MCF 10A (cell line): ENCODE measurements at regions not wholly inside any gene's neighbourhood (a gene's known extent, or its start where the extent isn't known, plus 50 kb on each side); places are given as distances from the start of the nearest gene placed in this dataset.

Experiments
- BruUV-seq: library from RNA; stranded (reverse); fragments of 400-500 nt; replicated peaks from 2 replicates; lab custom pipeline; 2021; lab: Mats Ljungman, UMichigan
- CTCF ChIA-PET: fragments of 300-600 bp; sonication (Branson Sonifier 250); formaldehyde crosslinking; extraction: SDS; loops from one replicate; lab custom pipeline; 2021; ENCODE audit warnings: antibody characterized with exemption, inconsistent platforms; lab: Yijun Ruan, JAX
- POLR2A ChIA-PET: fragments of 300-600, 350-650 bp; sonication (Branson Sonifier 250); formaldehyde crosslinking; extraction: SDS; loops from one replicate; lab custom pipeline; 2020; ENCODE audit warnings: antibody characterized with exemption, inconsistent platforms; lab: Yijun Ruan, JAX
- DNase-seq: peaks from one replicate; pipeline ENCODE4 v3.0.0-alpha.2; 2018; ENCODE audit not compliant: unreplicated experiment
- H3K27ac Mint-ChIP-seq: one replicate; pipeline ENCODE4 v1.8.0; 2022; ENCODE audit warnings: mild to moderate bottlenecking, low read depth, mixed read lengths; ENCODE audit not compliant: unreplicated experiment
- H3K27me3 Mint-ChIP-seq: one replicate; pipeline ENCODE4 v1.8.0; 2022; ENCODE audit warnings: mixed read lengths; ENCODE audit not compliant: insufficient read depth, unreplicated experiment
- H3K36me3 Mint-ChIP-seq: one replicate; pipeline ENCODE4 v1.8.0; 2022; ENCODE audit warnings: mild to moderate bottlenecking, moderate library complexity, mixed read lengths; ENCODE audit not compliant: insufficient read depth, unreplicated experiment
- H3K4me1 Mint-ChIP-seq: one replicate; pipeline ENCODE4 v1.8.0; 2022; ENCODE audit warnings: mixed read lengths; ENCODE audit not compliant: insufficient read depth, unreplicated experiment
- H3K4me3 Mint-ChIP-seq: one replicate; pipeline ENCODE4 v1.8.0; 2022; ENCODE audit warnings: mild to moderate bottlenecking, moderate library complexity, mixed read lengths; ENCODE audit not compliant: unreplicated experiment
- H3K9me3 Mint-ChIP-seq: one replicate; pipeline ENCODE4 v1.8.0; 2022; ENCODE audit warnings: mixed read lengths; ENCODE audit not compliant: unreplicated experiment
- intact Hi-C: fragments of 100-400 bp; cut with micrococcal nuclease; formaldehyde crosslinking; loops from 2 replicates; pipeline ENCODE4 v1.14.1; 2022
- TF ChIP-seq, protein P1 (sequence below): fragments of 200-600 bp; IDR thresholded peaks from one replicate; pipeline ENCODE4 v1.8.0; 2022; ENCODE audit warnings: antibody characterized with exemption, mild to moderate bottlenecking; ENCODE audit not compliant: unreplicated experiment

DNA sequence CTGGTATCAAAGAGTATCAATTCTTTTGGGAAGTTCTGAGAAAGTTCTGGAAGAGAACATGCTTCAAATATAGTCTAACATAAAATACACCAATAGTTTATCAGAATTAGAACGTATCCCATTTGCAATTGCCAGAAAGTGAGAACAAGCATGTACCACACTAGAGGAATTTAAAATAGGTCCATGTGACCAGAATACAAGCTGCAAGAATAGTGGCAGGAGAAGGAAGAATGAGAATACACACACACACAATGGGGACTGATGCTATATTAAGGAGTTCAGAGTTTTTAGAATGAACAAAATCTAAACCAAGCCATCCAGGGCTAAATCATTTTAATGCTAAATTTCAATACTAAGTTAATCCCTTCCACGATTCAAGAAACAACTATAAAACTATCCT lies 99.1 kb upstream of the TMEM168 start:
- ChIA-PET CTCF (interaction anchor here (1.2 to 2.1 kb wide), 2 partner anchors 10 to 20 kb away, joined by 5 to 12 read pairs; no protein-coding TSS in a partner anchor), POLR2A (no interaction called here)
- TF ChIP-seq, protein P1, sequence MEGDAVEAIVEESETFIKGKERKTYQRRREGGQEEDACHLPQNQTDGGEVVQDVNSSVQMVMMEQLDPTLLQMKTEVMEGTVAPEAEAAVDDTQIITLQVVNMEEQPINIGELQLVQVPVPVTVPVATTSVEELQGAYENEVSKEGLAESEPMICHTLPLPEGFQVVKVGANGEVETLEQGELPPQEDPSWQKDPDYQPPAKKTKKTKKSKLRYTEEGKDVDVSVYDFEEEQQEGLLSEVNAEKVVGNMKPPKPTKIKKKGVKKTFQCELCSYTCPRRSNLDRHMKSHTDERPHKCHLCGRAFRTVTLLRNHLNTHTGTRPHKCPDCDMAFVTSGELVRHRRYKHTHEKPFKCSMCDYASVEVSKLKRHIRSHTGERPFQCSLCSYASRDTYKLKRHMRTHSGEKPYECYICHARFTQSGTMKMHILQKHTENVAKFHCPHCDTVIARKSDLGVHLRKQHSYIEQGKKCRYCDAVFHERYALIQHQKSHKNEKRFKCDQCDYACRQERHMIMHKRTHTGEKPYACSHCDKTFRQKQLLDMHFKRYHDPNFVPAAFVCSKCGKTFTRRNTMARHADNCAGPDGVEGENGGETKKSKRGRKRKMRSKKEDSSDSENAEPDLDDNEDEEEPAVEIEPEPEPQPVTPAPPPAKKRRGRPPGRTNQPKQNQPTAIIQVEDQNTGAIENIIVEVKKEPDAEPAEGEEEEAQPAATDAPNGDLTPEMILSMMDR, result no peak
- no TSS peak for BruUV-seq
- Mint-ChIP-seq H3K27ac (no peak overlapping the region), H3K4me3 (no peak overlapping the region), H3K4me1 (no peaks in the 10 kb centered on the region), H3K27me3 (no peaks in the 10 kb centered on the region), H3K9me3 (no peaks in the 10 kb centered on the region), H3K36me3 (peaks cover 14% of the 10 kb centered on the region)
- DNase-seq, result no peak
- intact Hi-C loops, result no loop called here

DNA sequence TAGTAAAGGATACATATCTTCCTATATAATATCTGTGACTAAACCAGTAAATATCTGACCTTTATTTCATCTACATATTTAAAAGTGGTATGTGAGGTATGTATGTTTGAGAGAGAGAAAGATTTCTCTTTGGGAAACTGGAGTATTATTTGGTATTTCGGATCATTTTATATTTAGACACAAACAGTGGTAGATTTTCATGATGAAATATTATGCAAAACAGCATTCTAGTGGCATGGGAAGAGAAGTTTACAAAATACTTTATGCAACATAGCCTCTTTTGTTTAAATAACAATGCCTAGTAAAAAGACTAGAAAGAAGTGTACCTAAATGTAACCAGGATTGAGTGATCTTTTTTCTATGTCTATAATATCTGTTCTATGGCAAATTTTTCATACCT lies 98.6 kb upstream of the TMEM168 start:
- Mint-ChIP-seq H3K27ac (no peak overlapping the region), H3K9me3 (no peaks in the 10 kb centered on the region), H3K27me3 (no peaks in the 10 kb centered on the region), H3K4me3 (no peak overlapping the region), H3K4me1 (no peaks in the 10 kb centered on the region), H3K36me3 (peaks cover 12% of the 10 kb centered on the region)
- DNase-seq, result no peak
- ChIA-PET POLR2A (no interaction called here), CTCF (no interaction called here)
- TF ChIP-seq, protein P1, result no peak
- no TSS peak for BruUV-seq
- intact Hi-C loops, result no loop called here

DNA sequence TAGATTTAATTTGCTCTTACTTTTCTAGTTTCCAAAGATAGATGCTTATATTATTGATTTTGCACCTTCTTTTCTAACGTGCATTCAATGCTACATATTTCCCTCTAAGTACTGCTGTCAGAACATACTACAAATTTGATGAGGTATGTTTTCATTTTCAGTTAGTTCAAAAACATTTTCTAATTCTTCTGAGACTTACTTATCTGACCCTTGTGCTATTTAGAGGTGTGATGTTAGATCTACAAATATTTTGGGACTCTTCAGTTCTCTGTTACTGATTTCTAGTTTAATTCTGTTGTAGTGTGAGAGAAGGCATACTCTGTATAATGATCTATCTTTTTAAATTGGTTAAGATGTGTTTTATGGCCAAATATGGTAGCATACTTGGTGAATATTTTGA lies 97.8 kb upstream of the TMEM168 start:
- Mint-ChIP-seq H3K4me1 (no peaks in the 10 kb centered on the region), H3K36me3 (peaks cover 11% of the 10 kb centered on the region), H3K9me3 (no peaks in the 10 kb centered on the region), H3K27ac (no peak overlapping the region), H3K27me3 (no peaks in the 10 kb centered on the region), H3K4me3 (no peak overlapping the region)
- DNase-seq, result no peak
- CTCF ChIA-PET, result no interaction called here
- TF ChIP-seq, protein P1, result no peak
- BruUV-seq, result no TSS peak
- POLR2A ChIA-PET, result no interaction called here
- intact Hi-C loops, result no loop called here

DNA sequence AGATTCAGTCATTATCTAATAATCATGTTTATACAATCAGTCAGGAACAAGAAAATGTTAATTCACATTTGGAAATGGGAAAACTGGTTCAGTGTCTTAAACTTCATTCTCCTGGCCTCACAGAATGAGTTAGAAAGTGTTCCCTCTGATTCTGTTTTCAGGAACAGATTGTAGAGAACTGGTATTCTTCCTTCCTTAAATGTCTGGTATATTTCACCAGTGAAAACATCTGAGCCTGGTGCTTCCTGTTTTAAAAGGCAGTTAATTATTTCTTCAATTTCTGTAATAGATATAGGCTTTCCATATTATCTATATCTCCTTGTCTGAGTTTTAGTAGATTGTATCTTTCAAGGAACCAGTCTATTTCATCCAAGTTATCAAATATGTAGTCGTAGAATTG lies 97.1 kb upstream of the TMEM168 start:
- H3K27me3 Mint-ChIP-seq, result no peaks in the 10 kb centered on the region
- H3K4me3 Mint-ChIP-seq, result no peak overlapping the region
- no peaks in the 10 kb centered on the region for H3K4me1 Mint-ChIP-seq
- no TSS peak for BruUV-seq
- DNase-seq, result no peak
- POLR2A ChIA-PET, result no interaction called here
- CTCF ChIA-PET, result interaction anchor here (1.0 kb wide), 1 partner anchor 19 kb away, joined by 3 read pairs; no protein-coding TSS in a partner anchor
- peaks cover 5% of the 10 kb centered on the region for H3K36me3 Mint-ChIP-seq
- H3K27ac Mint-ChIP-seq, result no peak overlapping the region
- intact Hi-C loops, result no loop called here
- H3K9me3 Mint-ChIP-seq, result no peaks in the 10 kb centered on the region
- TF ChIP-seq, protein P1, result no peak
